ENCODE measurements at regions not wholly inside any gene's neighbourhood (a gene's known extent, or its start where the extent isn't known, plus 50 kb on each side); places are given as distances from the start of the nearest gene placed in this dataset.

GRCh38 chr1:177526201-177526600, 355.4 kb downstream of the BRINP2 start:
- Histone ChIP-seq H2BK5ac (ENCODE audit: low read depth, low read length, poor library complexity, severe bottlenecking) (no peak overlapping the region), H4K8ac (ENCODE audit: low read depth in 2 of 2, low read length in 2 of 2) (no peak overlapping the region), H3K56ac (ENCODE audit: extremely low read depth, insufficient read depth, low read length) (no peak overlapping the region), H3K14ac (replicated peaks; ENCODE audit: low read depth, low read length) (no peak overlapping the region), H2AK9ac (replicated peaks; ENCODE audit: low read depth, low read length, poor library complexity) (no peak overlapping the region), H2BK15ac (ENCODE audit: low read depth, low read length) (no peak overlapping the region), H3K27ac (ENCODE audit: insufficient read depth, low read length) (no peak overlapping the region), H4K20me1 (ENCODE audit: insufficient read depth, low read length) (no peaks in the 10 kb centered on the region), H3K9me1 (ENCODE audit: insufficient read depth, low read length) (no peaks in the 10 kb centered on the region), H3K36me3 (ENCODE audit: control insufficient read depth, insufficient read depth, low read length) (no peaks in the 10 kb centered on the region), H3K79me1 (ENCODE audit: low read depth in 1 of 2, low read length in 2 of 2) (no peaks in the 10 kb centered on the region), H2BK20ac (ENCODE audit: low read depth, low read length) (no peak overlapping the region), H2AK5ac (ENCODE audit: low read depth, low read length) (no peak overlapping the region), H3K4me1 (ENCODE audit: control insufficient read depth, insufficient read depth, low read length) (no peaks in the 10 kb centered on the region), H3K4me2 (ENCODE audit: low read depth, low read length) (no peak overlapping the region), H3K23ac (ENCODE audit: low read depth, low read length) (no peak overlapping the region), H3K18ac (ENCODE audit: low read depth, low read length) (no peak overlapping the region), H2AFZ (replicated peaks; ENCODE audit: low read length, poor library complexity) (no peak overlapping the region), H3K4me3 (ENCODE audit: insufficient read depth, low read depth, low read length) (no peak overlapping the region), H2BK120ac (ENCODE audit: low read depth, low read length) (no peak overlapping the region), H3K4ac (ENCODE audit: low read depth, low read length) (no peak overlapping the region), H4K91ac (ENCODE audit: insufficient read depth, low read depth, low read length) (no peak overlapping the region), H4K5ac (ENCODE audit: low read depth, low read length) (no peak overlapping the region), H3K9me3 (ENCODE audit: control insufficient read depth, insufficient read depth, low read length) (no peaks in the 10 kb centered on the region), H3K27me3 (ENCODE audit: control insufficient read depth, insufficient read depth, low read length) (no peaks in the 10 kb centered on the region), H3K9ac (ENCODE audit: low read depth, low read length) (no peak overlapping the region)
- ATAC-seq (ENCODE audit: low read depth) (no peak), DNase-seq (no peak)
- dilution Hi-C loops (cut with HindIII; ENCODE audit: low sequenced_read_pairs, unreplicated experiment): no loop called here
- WGBS, 2 experiments (ENCODE audit: extremely low coverage in 2 of 2, insufficient read length in 1 of 2): no CpG with 5 or more reads among the region's 1 CpG
- in situ Hi-C loops (cut with MboI; ENCODE audit: low sequenced_read_pairs): no loop called here
- intact Hi-C loops (cut with micrococcal nuclease): no loop called here
- no TSS peak for BruUV-seq (replicated peaks)
- TF ChIP-seq MXI1 (IDR thresholded peaks at IDR 0.05; ENCODE audit: borderline replicate concordance, low read depth, low read length) (no peak), RCOR1 (IDR thresholded peaks at IDR 0.05; ENCODE audit: insufficient replicate concordance, low read length) (no peak)
- ChIA-PET CTCF (no interaction called here), POLR2A (ENCODE audit: unreplicated experiment) (no interaction called here)
